Loucy (cell line): ENCODE measurements at regions not wholly inside any gene's neighbourhood (a gene's known extent, or its start where the extent isn't known, plus 50 kb on each side); places are given as distances from the start of the nearest gene placed in this dataset.
"Not testable (repeated sequence)": the region's sequence is repeated elsewhere in the genome, so short reads cannot be mapped to it uniquely, and the experiment has no call there.

ENCODE experiments used
- CTCF ChIP-seq: fragments of 200-600 bp; sonication (generic); conservative IDR thresholded peaks from 2 replicates; pipeline ENCODE4 v1.5.1; 2014; ENCODE audit warnings: mild to moderate bottlenecking, antibody characterized with exemption, low read length
- EZH2phosphoT487 ChIP-seq: fragments of 200-600 bp; IDR thresholded peaks from 2 replicates; pipeline ENCODE4 v1.6.1; 2018; ENCODE audit warnings: antibody characterized with exemption, mild to moderate bottlenecking, moderate library complexity, borderline replicate concordance

GRCh38 chr6:4334158-4334740 lies 198.9 kb upstream of the ECI2 start:
- not testable (repeated sequence) for TF ChIP-seq CTCF, EZH2phosphoT487
